Thyroid gland (tissue), 4 donors: ENCODE measurements at regions not wholly inside any gene's neighbourhood (a gene's known extent, or its start where the extent isn't known, plus 50 kb on each side); places are given as distances from the start of the nearest gene placed in this dataset.

Source experiments
- CTCF ChIP-seq, 6 experiments: fragments of 200-600 bp in 3 of 6; fragments of 450-650 bp in 3 of 6; sonication (generic) in 3 of 6; IDR thresholded peaks; one replicate each; pipeline ENCODE4 v1.5.1; 2016 to 2019; ENCODE audit warnings: antibody characterized with exemption in 6 of 6, mild to moderate bottlenecking in 2 of 6, inconsistent platforms in 1 of 6, moderate library complexity in 1 of 6
- POLR2A ChIP-seq, 2 donors: fragments of 450-650 bp; IDR thresholded peaks; one replicate each; pipeline ENCODE4 v1.6.1; 2017; ENCODE audit warnings: antibody characterized with exemption in 2 of 2, mild to moderate bottlenecking in 2 of 2, moderate library complexity in 1 of 2

DNA sequence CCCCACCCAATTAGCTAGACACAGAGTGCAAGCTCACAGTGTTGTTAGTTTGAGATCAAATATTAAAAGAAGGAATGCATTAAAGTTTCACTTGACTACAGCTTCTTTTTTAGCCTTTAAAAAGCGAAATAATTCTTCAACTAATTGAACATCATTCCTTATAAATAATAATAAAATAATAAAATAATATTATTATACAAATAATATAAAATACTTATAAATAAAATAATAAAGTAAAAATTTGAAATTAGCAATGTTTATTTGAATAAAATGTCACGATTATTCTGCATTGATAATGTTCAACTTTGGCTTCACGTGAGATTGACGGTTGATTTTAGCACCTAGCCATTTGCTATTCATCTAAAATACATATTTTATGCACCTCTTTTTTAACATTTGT, 819.3 kb downstream of the FRK start:
- TF ChIP-seq CTCF (IDR thresholded peaks at IDR 0.05), result no peak
- no peak for TF ChIP-seq POLR2A (IDR thresholded peaks at IDR 0.05)
